OCI-LY3 (cell line): ENCODE measurements at regions not wholly inside any gene's neighbourhood (a gene's known extent, or its start where the extent isn't known, plus 50 kb on each side); places are given as distances from the start of the nearest gene placed in this dataset.

Source experiments
- CTCF ChIP-seq: fragments of 200-600, 300-600 bp; sonication (generic); IDR thresholded peaks from 2 replicates; pipeline ENCODE4 v1.5.1; 2014; ENCODE audit warnings: antibody characterized with exemption, low read length, low read depth
- EZH2phosphoT487 ChIP-seq: fragments of 200-600 bp; shearing (Covaris generic); IDR thresholded peaks from 2 replicates; pipeline ENCODE4 v1.6.1; 2018; ENCODE audit warnings: antibody characterized with exemption, mixed run types, low read depth

GRCh38 chr14:71713451-71713850, 218.8 kb upstream of the RGS6 start:
- no peak for TF ChIP-seq CTCF
- no peak for TF ChIP-seq EZH2phosphoT487
